ENCODE measurements at regions not wholly inside any gene's neighbourhood (a gene's known extent, or its start where the extent isn't known, plus 50 kb on each side); places are given as distances from the start of the nearest gene placed in this dataset.

- Histone ChIP-seq H3K27me3 (peaks cover 0 to 9% (median 0%) of the 10 kb centered on the region in 4 donors), H3K4me3 (no peak overlapping the region), H3K36me3 (no peaks in the 10 kb centered on the region), H3K4me1 (peaks cover 0 to 11% (median 0%) of the 10 kb centered on the region in 3 donors), H3K9me3 (no peaks in the 10 kb centered on the region), H3K27ac (no peak overlapping the region)
- DNase-seq, result no peak
- 71 to 79% methylated on average over 8 to 12 of the region's 14 CpGs for WGBS, 2 donors
- TF ChIP-seq POLR2A (IDR thresholded peaks at IDR 0.05) (no peak), CTCF (IDR thresholded peaks at IDR 0.05) (no peak)
- intact Hi-C loops (cut with DNase I), result no loop called here
These were observed 197.7 kb upstream of the POU3F1 start for GRCh38 chr1:38244218-38244845.

- WGBS, 2 donors, result 70 to 84% methylated on average over 3 of the region's 6 CpGs
- H3K4me3 ChIP-seq, result no peak overlapping the region
- TF ChIP-seq POLR2A (IDR thresholded peaks at IDR 0.05) (no peak), CTCF (IDR thresholded peaks at IDR 0.05) (no peak)
- H3K36me3 ChIP-seq, result no peaks in the 10 kb centered on the region
- no peak for DNase-seq
- H3K9me3 ChIP-seq, result no peaks in the 10 kb centered on the region
- intact Hi-C loops (cut with DNase I), result no loop called here
- peaks cover 0 to 11% (median 0%) of the 10 kb centered on the region in 3 donors for H3K4me1 ChIP-seq
- no peak overlapping the region for H3K27ac ChIP-seq
- peaks cover 0 to 8% (median 0%) of the 10 kb centered on the region in 4 donors for H3K27me3 ChIP-seq
These were observed 196.5 kb upstream of the POU3F1 start for GRCh38 chr1:38243106-38243505.

- no peak for TF ChIP-seq CTCF (IDR thresholded peaks at IDR 0.05)
- no peak for TF ChIP-seq POLR2A (IDR thresholded peaks at IDR 0.05)
- H3K36me3 ChIP-seq, result no peaks in the 10 kb centered on the region
- peaks cover 0 to 13% (median 0%) of the 10 kb centered on the region in 4 donors for H3K27me3 ChIP-seq
- no peak for DNase-seq
- no peak overlapping the region for H3K4me3 ChIP-seq
- 82 to 93% methylated on average over 4 to 5 of the region's 5 CpGs for WGBS, 2 donors
- H3K9me3 ChIP-seq, result no peaks in the 10 kb centered on the region
- no peak overlapping the region for H3K27ac ChIP-seq
- intact Hi-C loops (cut with DNase I), result no loop called here
- peaks cover 0 to 10% (median 0%) of the 10 kb centered on the region in 3 donors for H3K4me1 ChIP-seq
These were observed 195.9 kb upstream of the POU3F1 start for GRCh38 chr1:38242506-38242905.

GRCh38 chr1:38241594-38242334, 195.2 kb upstream of the POU3F1 start:
- Histone ChIP-seq H3K4me3 (no peak overlapping the region), H3K36me3 (no peaks in the 10 kb centered on the region), H3K27me3 (peaks cover 0 to 18% (median 0%) of the 10 kb centered on the region in 4 donors), H3K27ac (no peak overlapping the region), H3K9me3 (no peaks in the 10 kb centered on the region), H3K4me1 (peaks cover 0 to 2% (median 0%) of the 10 kb centered on the region in 3 donors)
- intact Hi-C loops (cut with DNase I), result no loop called here
- no peak for DNase-seq
- TF ChIP-seq POLR2A (IDR thresholded peaks at IDR 0.05) (no peak), CTCF (IDR thresholded peaks at IDR 0.05) (no peak)
- WGBS, 2 donors, result 71 to 81% methylated on average over 6 of the region's 6 CpGs

DNA sequence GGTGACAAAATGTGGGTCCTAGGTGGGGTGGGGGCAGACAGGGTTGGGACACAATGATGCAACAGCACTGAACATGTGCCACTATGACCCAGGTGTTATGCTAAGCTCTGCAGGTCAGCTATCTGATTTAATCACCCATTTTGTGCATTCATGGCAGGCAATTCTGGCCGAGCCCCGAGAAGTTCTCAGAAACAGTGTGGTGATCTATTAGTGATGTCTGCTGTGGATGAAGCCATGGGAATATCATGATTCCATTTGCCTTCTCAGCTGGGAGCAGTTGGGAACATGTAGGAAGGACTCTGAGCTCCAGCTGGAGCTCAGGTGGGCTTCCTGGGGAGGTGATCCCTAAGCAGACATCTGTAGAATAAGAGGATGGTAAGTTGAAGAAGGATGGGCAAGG, 194.0 kb upstream of the POU3F1 start:
- no peak for TF ChIP-seq POLR2A (IDR thresholded peaks at IDR 0.05)
- no peak for TF ChIP-seq CTCF (IDR thresholded peaks at IDR 0.05)
- H3K9me3 ChIP-seq, result no peaks in the 10 kb centered on the region
- WGBS, 2 donors, result 95% methylated on average over 2 of the region's 2 CpGs; no CpG with 5 or more reads in 1 of the 2 donors
- no peaks in the 10 kb centered on the region for H3K36me3 ChIP-seq
- H3K27ac ChIP-seq, result no peak overlapping the region
- intact Hi-C loops (cut with DNase I), result no loop called here
- H3K27me3 ChIP-seq, result peaks cover 0 to 27% (median 0%) of the 10 kb centered on the region in 4 donors
- no peaks in the 10 kb centered on the region for H3K4me1 ChIP-seq
- no peak overlapping the region for H3K4me3 ChIP-seq
- no peak for DNase-seq
